GM23338 (cell line): ENCODE measurements at regions not wholly inside any gene's neighbourhood (a gene's known extent, or its start where the extent isn't known, plus 50 kb on each side); places are given as distances from the start of the nearest gene placed in this dataset.

Experiments used
- CREB1 ChIP-seq: fragments of 250-450 bp; sonication (Bioruptor Pico); IDR thresholded peaks from 2 replicates; pipeline ENCODE4 v1.5.0; 2020; ENCODE audit warnings: low read depth, mild to moderate bottlenecking, moderate library complexity
- EZH2 ChIP-seq: fragments of 200-600 bp; sonication (generic); IDR thresholded peaks from one replicate; pipeline ENCODE4 v1.8.0; 2017; ENCODE audit warnings: antibody characterized with exemption, mild to moderate bottlenecking, low read depth; ENCODE audit not compliant: unreplicated experiment
- EZH2phosphoT487 ChIP-seq: fragments of 200-600 bp; sonication (generic); IDR thresholded peaks from one replicate; pipeline ENCODE4 v1.8.1; 2018; ENCODE audit warnings: antibody characterized with exemption; ENCODE audit not compliant: unreplicated experiment
- JUNB ChIP-seq: IDR thresholded peaks from one replicate; pipeline ENCODE4 v1.6.1; 2016; ENCODE audit warnings: antibody characterized with exemption; ENCODE audit not compliant: unreplicated experiment
- NANOG ChIP-seq: IDR thresholded peaks from 2 replicates; pipeline ENCODE4 v1.6.1; 2016; ENCODE audit warnings: antibody characterized with exemption, borderline replicate concordance
- POLR2AphosphoS5 ChIP-seq: IDR thresholded peaks from 2 replicates; pipeline ENCODE4 v1.6.1; 2016; ENCODE audit warnings: antibody characterized with exemption, low read depth
- STAT1 ChIP-seq: IDR thresholded peaks from one replicate; pipeline ENCODE4 v1.6.1; 2016; ENCODE audit warnings: antibody characterized with exemption; ENCODE audit not compliant: unreplicated experiment
- ZNF114 ChIP-seq: fragments of 250-450 bp; sonication (Bioruptor Pico); IDR thresholded peaks from 2 replicates; pipeline ENCODE4 v1.5.0; 2020; ENCODE audit warnings: mild to moderate bottlenecking, moderate library complexity
- ZNF331 ChIP-seq: fragments of 250-450 bp; sonication (Bioruptor Pico); IDR thresholded peaks from 2 replicates; pipeline ENCODE4 v1.5.0; 2020; ENCODE audit warnings: low read depth, mild to moderate bottlenecking, moderate library complexity
- TF ChIP-seq, protein P1 (sequence below): IDR thresholded peaks from 2 replicates; pipeline ENCODE4 v1.6.1; 2016; ENCODE audit warnings: antibody characterized with exemption
- TF ChIP-seq, protein P2 (sequence below), 2 experiments: fragments of 200-600 bp in 1 of 2; sonication (generic) in 1 of 2; conservative IDR thresholded peaks; 2 replicates each; pipeline versions ENCODE4 v1.5.1 to v1.6.1; 2016 to 2017; ENCODE audit warnings: antibody characterized with exemption in 2 of 2, low read depth in 2 of 2, mild to moderate bottlenecking in 2 of 2, moderate library complexity in 1 of 2
- TF ChIP-seq, protein P3 (sequence below): IDR thresholded peaks from one replicate; pipeline ENCODE4 v1.6.1; 2018; ENCODE audit warnings: antibody characterized with exemption; ENCODE audit not compliant: unreplicated experiment
- TF ChIP-seq, protein P4 (sequence below): fragments of 250-450 bp; sonication (Bioruptor Pico); IDR thresholded peaks from 2 replicates; pipeline ENCODE4 v1.5.0; 2020; ENCODE audit warnings: mild to moderate bottlenecking, moderate library complexity

DNA sequence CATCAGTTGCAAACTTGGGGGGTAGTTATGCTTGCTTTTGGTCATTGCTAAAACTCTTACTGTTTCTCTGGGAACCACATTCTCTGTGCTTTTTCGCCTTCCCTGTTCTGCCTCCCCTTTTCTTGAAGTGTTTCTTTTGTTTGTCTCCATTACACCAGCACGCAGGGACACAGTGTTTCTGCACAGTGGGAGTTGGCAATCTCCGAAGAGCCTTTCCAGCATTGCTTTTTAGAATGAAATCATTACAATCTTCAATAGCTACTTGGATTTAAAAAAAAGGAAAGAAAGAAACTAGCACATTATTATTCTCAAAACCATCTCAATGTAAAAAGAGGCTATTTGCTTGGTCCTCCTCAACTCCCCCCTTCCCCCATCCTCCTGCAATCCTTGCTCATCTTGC, 536.7 kb upstream of the MMS22L start:
- TF ChIP-seq EZH2phosphoT487 (no peak), POLR2AphosphoS5 (no peak), EZH2 (no peak), JUNB (no peak), CREB1 (CRISPR knock-in tag) (no peak), STAT1 (no peak), NANOG (no peak), ZNF114 (CRISPR knock-in tag) (no peak), ZNF331 (CRISPR knock-in tag) (no peak)
- TF ChIP-seq, protein P1, sequence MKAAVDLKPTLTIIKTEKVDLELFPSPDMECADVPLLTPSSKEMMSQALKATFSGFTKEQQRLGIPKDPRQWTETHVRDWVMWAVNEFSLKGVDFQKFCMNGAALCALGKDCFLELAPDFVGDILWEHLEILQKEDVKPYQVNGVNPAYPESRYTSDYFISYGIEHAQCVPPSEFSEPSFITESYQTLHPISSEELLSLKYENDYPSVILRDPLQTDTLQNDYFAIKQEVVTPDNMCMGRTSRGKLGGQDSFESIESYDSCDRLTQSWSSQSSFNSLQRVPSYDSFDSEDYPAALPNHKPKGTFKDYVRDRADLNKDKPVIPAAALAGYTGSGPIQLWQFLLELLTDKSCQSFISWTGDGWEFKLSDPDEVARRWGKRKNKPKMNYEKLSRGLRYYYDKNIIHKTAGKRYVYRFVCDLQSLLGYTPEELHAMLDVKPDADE: no peak
- TF ChIP-seq, protein P2, sequence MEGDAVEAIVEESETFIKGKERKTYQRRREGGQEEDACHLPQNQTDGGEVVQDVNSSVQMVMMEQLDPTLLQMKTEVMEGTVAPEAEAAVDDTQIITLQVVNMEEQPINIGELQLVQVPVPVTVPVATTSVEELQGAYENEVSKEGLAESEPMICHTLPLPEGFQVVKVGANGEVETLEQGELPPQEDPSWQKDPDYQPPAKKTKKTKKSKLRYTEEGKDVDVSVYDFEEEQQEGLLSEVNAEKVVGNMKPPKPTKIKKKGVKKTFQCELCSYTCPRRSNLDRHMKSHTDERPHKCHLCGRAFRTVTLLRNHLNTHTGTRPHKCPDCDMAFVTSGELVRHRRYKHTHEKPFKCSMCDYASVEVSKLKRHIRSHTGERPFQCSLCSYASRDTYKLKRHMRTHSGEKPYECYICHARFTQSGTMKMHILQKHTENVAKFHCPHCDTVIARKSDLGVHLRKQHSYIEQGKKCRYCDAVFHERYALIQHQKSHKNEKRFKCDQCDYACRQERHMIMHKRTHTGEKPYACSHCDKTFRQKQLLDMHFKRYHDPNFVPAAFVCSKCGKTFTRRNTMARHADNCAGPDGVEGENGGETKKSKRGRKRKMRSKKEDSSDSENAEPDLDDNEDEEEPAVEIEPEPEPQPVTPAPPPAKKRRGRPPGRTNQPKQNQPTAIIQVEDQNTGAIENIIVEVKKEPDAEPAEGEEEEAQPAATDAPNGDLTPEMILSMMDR (conservative IDR thresholded peaks at IDR 0.05; ENCODE audit: low read depth in 2 of 2): no peak
- TF ChIP-seq, protein P3, sequence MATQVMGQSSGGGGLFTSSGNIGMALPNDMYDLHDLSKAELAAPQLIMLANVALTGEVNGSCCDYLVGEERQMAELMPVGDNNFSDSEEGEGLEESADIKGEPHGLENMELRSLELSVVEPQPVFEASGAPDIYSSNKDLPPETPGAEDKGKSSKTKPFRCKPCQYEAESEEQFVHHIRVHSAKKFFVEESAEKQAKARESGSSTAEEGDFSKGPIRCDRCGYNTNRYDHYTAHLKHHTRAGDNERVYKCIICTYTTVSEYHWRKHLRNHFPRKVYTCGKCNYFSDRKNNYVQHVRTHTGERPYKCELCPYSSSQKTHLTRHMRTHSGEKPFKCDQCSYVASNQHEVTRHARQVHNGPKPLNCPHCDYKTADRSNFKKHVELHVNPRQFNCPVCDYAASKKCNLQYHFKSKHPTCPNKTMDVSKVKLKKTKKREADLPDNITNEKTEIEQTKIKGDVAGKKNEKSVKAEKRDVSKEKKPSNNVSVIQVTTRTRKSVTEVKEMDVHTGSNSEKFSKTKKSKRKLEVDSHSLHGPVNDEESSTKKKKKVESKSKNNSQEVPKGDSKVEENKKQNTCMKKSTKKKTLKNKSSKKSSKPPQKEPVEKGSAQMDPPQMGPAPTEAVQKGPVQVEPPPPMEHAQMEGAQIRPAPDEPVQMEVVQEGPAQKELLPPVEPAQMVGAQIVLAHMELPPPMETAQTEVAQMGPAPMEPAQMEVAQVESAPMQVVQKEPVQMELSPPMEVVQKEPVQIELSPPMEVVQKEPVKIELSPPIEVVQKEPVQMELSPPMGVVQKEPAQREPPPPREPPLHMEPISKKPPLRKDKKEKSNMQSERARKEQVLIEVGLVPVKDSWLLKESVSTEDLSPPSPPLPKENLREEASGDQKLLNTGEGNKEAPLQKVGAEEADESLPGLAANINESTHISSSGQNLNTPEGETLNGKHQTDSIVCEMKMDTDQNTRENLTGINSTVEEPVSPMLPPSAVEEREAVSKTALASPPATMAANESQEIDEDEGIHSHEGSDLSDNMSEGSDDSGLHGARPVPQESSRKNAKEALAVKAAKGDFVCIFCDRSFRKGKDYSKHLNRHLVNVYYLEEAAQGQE: no peak
- TF ChIP-seq, protein P4, sequence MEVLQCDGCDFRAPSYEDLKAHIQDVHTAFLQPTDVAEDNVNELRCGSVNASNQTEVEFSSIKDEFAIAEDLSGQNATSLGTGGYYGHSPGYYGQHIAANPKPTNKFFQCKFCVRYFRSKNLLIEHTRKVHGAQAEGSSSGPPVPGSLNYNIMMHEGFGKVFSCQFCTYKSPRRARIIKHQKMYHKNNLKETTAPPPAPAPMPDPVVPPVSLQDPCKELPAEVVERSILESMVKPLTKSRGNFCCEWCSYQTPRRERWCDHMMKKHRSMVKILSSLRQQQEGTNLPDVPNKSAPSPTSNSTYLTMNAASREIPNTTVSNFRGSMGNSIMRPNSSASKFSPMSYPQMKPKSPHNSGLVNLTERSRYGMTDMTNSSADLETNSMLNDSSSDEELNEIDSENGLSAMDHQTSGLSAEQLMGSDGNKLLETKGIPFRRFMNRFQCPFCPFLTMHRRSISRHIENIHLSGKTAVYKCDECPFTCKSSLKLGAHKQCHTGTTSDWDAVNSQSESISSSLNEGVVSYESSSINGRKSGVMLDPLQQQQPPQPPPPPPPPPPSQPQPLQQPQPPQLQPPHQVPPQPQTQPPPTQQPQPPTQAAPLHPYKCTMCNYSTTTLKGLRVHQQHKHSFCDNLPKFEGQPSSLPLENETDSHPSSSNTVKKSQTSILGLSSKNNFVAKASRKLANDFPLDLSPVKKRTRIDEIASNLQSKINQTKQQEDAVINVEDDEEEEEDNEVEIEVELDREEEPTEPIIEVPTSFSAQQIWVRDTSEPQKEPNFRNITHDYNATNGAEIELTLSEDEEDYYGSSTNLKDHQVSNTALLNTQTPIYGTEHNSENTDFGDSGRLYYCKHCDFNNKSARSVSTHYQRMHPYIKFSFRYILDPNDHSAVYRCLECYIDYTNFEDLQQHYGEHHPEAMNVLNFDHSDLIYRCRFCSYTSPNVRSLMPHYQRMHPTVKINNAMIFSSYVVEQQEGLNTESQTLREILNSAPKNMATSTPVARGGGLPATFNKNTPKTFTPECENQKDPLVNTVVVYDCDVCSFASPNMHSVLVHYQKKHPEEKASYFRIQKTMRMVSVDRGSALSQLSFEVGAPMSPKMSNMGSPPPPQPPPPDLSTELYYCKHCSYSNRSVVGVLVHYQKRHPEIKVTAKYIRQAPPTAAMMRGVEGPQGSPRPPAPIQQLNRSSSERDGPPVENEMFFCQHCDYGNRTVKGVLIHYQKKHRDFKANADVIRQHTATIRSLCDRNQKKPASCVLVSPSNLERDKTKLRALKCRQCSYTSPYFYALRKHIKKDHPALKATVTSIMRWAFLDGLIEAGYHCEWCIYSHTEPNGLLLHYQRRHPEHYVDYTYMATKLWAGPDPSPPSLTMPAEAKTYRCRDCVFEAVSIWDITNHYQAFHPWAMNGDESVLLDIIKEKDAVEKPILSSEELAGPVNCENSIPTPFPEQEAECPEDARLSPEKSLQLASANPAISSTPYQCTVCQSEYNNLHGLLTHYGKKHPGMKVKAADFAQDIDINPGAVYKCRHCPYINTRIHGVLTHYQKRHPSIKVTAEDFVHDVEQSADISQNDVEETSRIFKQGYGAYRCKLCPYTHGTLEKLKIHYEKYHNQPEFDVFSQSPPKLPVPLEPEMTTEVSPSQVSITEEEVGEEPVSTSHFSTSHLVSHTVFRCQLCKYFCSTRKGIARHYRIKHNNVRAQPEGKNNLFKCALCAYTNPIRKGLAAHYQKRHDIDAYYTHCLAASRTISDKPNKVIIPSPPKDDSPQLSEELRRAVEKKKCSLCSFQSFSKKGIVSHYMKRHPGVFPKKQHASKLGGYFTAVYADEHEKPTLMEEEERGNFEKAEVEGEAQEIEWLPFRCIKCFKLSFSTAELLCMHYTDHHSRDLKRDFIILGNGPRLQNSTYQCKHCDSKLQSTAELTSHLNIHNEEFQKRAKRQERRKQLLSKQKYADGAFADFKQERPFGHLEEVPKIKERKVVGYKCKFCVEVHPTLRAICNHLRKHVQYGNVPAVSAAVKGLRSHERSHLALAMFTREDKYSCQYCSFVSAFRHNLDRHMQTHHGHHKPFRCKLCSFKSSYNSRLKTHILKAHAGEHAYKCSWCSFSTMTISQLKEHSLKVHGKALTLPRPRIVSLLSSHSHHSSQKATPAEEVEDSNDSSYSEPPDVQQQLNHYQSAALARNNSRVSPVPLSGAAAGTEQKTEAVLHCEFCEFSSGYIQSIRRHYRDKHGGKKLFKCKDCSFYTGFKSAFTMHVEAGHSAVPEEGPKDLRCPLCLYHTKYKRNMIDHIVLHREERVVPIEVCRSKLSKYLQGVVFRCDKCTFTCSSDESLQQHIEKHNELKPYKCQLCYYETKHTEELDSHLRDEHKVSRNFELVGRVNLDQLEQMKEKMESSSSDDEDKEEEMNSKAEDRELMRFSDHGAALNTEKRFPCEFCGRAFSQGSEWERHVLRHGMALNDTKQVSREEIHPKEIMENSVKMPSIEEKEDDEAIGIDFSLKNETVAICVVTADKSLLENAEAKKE (CRISPR knock-in tag): no peak
